Lower lobe of right lung (tissue), 2 donors: ENCODE measurements at regions not wholly inside any gene's neighbourhood (a gene's known extent, or its start where the extent isn't known, plus 50 kb on each side); places are given as distances from the start of the nearest gene placed in this dataset.

ENCODE experiments used
- ATAC-seq, 2 donors: fragments of 200-7000 bp; cut with Tn5 transposase; one replicate each; pipeline ENCODE4 v1.9.1; 2020 to 2022; ENCODE audit warnings: mild to moderate bottlenecking in 2 of 2, moderate library complexity in 2 of 2
- DNase-seq: peaks from one replicate; pipeline ENCODE4 v3.0.0-alpha.2; 2020
- H3K27ac ChIP-seq: fragments of 200-600 bp; one replicate; pipeline ENCODE4 v1.8.0; 2022
- H3K27me3 ChIP-seq: fragments of 200-600 bp; one replicate; pipeline ENCODE4 v1.8.0; 2022; ENCODE audit warnings: low read depth
- H3K36me3 ChIP-seq: fragments of 200-600 bp; one replicate; pipeline ENCODE4 v1.8.0; 2022; ENCODE audit warnings: mild to moderate bottlenecking
- H3K4me1 ChIP-seq: fragments of 200-600 bp; one replicate; pipeline ENCODE4 v1.8.0; 2022
- H3K4me3 ChIP-seq: fragments of 200-600 bp; one replicate; pipeline ENCODE4 v1.8.0; 2022; ENCODE audit warnings: mild to moderate bottlenecking
- H3K9me3 ChIP-seq: fragments of 200-600 bp; one replicate; pipeline ENCODE4 v1.8.0; 2022
- CTCF ChIP-seq: fragments of 200-600 bp; IDR thresholded peaks from one replicate; pipeline ENCODE4 v1.8.0; 2022; ENCODE audit warnings: antibody characterized with exemption, mild to moderate bottlenecking
- intact Hi-C: fragments of 100-400 bp; cut with DNase I; formaldehyde crosslinking; loops from one replicate; pipeline ENCODE4 v1.11.0; 2022
- donor health status: DM: no; HTN: yes; CAD: no; lungs with severe emphysema.

GRCh38 chr2:152240559-152241231, 65.1 kb upstream of the STAM2 start:
- no peak for DNase-seq

DNA sequence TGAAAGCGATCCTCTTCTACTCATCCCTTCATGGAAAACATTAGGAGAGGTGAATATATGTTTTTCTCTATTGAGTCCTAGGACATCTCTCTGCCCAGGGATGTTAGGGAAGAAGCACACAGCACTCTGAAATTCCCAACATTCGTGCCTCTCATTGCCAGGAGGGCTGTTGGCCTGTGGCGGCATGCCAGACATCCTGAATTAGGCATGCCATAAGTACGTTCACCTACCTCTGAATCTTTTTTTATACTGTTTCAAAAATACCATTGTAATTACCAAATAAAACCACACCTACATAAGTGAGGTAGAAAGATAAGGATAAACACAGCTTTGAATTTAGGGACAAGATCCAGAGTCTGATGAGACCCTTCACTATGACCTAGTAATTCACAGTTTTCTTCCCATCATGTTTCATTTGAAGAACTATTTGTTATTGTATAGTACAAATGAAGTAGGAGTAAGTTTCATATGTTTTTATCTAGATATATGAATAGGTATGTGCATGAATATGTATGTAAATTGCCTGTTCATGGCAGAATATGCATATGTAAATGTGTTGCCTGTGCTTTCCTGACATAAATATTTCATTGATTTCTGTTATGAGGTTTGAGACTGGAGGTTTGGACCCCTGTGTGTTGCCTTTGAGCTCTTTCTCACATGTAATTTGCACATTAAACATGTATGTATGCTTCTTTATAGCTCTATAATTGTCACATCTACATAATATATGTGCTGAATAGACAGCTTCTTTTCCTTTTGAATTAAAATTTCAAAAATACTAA, 66.6 kb upstream of the STAM2 start:
- Histone ChIP-seq H3K4me1 (no peaks in the 10 kb centered on the region), H3K27ac (no peak overlapping the region), H3K4me3 (no peak overlapping the region), H3K36me3 (no peaks in the 10 kb centered on the region), H3K27me3 (no peaks in the 10 kb centered on the region), H3K9me3 (peaks cover 6% of the 10 kb centered on the region)
- TF ChIP-seq CTCF: no peak
- DNase-seq: no peak
- intact Hi-C loops: no loop called here
- ATAC-seq: no peak

More at GRCh38 chr2:152240559-152241231, 65.1 kb upstream of the STAM2 start:
- Histone ChIP-seq H3K27ac (no peak overlapping the region), H3K36me3 (no peaks in the 10 kb centered on the region), H3K9me3 (peaks cover 6% of the 10 kb centered on the region), H3K27me3 (no peaks in the 10 kb centered on the region), H3K4me3 (no peak overlapping the region), H3K4me1 (no peaks in the 10 kb centered on the region)
- intact Hi-C loops: no loop called here
- TF ChIP-seq CTCF: no peak
- ATAC-seq: no peak

DNA sequence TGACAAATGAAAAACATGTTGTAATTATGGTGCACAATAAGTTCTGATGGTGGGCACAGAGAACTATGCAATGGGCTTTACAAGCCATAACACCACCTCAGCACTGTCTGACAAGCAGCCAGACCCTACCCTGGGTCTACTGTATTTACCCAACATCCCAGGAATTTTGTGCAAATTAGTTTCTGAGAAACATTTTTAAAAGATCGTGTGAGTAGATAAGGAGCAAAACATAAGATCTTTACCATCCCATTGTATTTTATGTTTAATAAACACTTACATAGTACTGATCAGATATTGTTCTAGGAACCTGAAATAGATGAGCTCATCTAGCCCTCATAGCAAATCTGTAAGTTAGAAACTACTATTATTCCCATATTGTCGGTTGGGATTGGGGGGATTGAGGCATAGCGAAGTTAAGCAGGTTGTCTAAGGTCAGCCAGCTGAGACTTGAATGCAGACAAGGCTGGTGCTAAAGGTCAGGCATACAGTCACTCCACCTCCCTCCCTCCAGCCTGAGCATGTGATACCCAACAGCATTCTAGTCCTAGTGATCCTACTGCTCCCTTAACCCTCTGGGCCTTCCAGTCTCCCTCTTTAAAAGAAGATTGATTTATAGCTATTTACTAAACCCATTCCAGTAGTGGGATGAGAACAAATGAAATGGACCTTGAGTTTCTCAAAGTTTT, 67.4 kb upstream of the STAM2 start:
- H3K36me3 ChIP-seq: no peaks in the 10 kb centered on the region
- no peaks in the 10 kb centered on the region for H3K4me1 ChIP-seq
- no peaks in the 10 kb centered on the region for H3K27me3 ChIP-seq
- no peak overlapping the region for H3K27ac ChIP-seq
- TF ChIP-seq CTCF: no peak
- no peak for DNase-seq
- ATAC-seq: no peak
- peaks cover 6% of the 10 kb centered on the region for H3K9me3 ChIP-seq
- no peak overlapping the region for H3K4me3 ChIP-seq
- intact Hi-C loops: no loop called here

GRCh38 chr2:152243761-152244640, 68.4 kb upstream of the STAM2 start:
- no peak overlapping the region for H3K4me3 ChIP-seq
- H3K27me3 ChIP-seq: no peaks in the 10 kb centered on the region
- no peaks in the 10 kb centered on the region for H3K36me3 ChIP-seq
- no peak for ATAC-seq
- no peaks in the 10 kb centered on the region for H3K4me1 ChIP-seq
- intact Hi-C loops: no loop called here
- no peak overlapping the region for H3K27ac ChIP-seq
- peaks cover 6% of the 10 kb centered on the region for H3K9me3 ChIP-seq
- DNase-seq: no peak
- TF ChIP-seq CTCF: no peak

DNA sequence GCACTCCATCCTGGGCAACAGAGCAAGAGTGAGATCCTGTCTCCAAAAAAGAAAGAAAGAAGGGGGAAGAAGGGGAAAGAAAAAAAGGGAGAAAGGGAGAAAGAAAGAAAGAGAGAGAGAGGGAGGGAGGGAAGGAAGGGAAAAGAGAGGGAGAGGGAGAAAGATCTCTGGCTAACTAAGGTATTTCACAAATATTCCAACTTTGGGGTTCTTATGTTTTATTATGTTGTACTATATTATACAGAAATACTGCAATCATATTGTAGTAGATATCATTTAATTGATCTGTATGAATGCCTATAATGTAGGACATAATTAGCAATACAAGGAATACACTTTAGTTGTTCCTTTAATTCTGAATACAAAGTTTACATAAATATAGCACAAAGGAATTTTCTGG, 70.1 kb upstream of the STAM2 start:
- H3K36me3 ChIP-seq: no peaks in the 10 kb centered on the region
- H3K27me3 ChIP-seq: no peaks in the 10 kb centered on the region
- intact Hi-C loops: no loop called here
- H3K27ac ChIP-seq: no peak overlapping the region
- DNase-seq: no peak
- peaks cover 4% of the 10 kb centered on the region for H3K9me3 ChIP-seq
- no peak overlapping the region for H3K4me3 ChIP-seq
- TF ChIP-seq CTCF: no peak
- no peaks in the 10 kb centered on the region for H3K4me1 ChIP-seq
- ATAC-seq: no peak
